ENCODE measurements at regions not wholly inside any gene's neighbourhood (a gene's known extent, or its start where the extent isn't known, plus 50 kb on each side); places are given as distances from the start of the nearest gene placed in this dataset.

- TF ChIP-seq JUN (IDR thresholded peaks at IDR 0.05; ENCODE audit: borderline replicate concordance, insufficient read depth, insufficient read length, low read depth): no peak
- TF ChIP-seq CTCF (IDR thresholded peaks at IDR 0.05; ENCODE audit: extremely low read depth in 1 of 2, insufficient read depth in 1 of 2, low read depth in 1 of 2, low read length in 2 of 2): no peak
- no peak for TF ChIP-seq POLR2A (IDR thresholded peaks at IDR 0.05; ENCODE audit: low read depth, low read length)
- no peak for TF ChIP-seq POLR2AphosphoS5 (IDR thresholded peaks at IDR 0.05; ENCODE audit: insufficient read depth, low read depth, low read length)
- no peak for TF ChIP-seq EZH2 (IDR thresholded peaks at IDR 0.05; ENCODE audit: borderline replicate concordance, low read depth, low read length, severe bottlenecking)
- TF ChIP-seq GATA2 (IDR thresholded peaks at IDR 0.05; ENCODE audit: insufficient read depth, insufficient read length, low read depth, low read length): no peak
- no peak for TF ChIP-seq FOS (IDR thresholded peaks at IDR 0.05; ENCODE audit: borderline replicate concordance, insufficient read depth, low read length)
- TF ChIP-seq, protein P1, sequence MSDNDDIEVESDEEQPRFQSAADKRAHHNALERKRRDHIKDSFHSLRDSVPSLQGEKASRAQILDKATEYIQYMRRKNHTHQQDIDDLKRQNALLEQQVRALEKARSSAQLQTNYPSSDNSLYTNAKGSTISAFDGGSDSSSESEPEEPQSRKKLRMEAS (IDR thresholded peaks at IDR 0.05; ENCODE audit: insufficient read depth, insufficient read length): no peak
- no peak for TF ChIP-seq MYC (IDR thresholded peaks at IDR 0.05; ENCODE audit: low read depth, low read length)
Measured at GRCh38 chr1:104322131-104322530, 572.4 kb downstream of the AMY1C start.

Data from endothelial cell of umbilical vein (primary cell).